ENCODE measurements at regions not wholly inside any gene's neighbourhood (a gene's known extent, or its start where the extent isn't known, plus 50 kb on each side); places are given as distances from the start of the nearest gene placed in this dataset.
"Not testable (repeated sequence)": the region's sequence is repeated elsewhere in the genome, so short reads cannot be mapped to it uniquely, and the experiment has no call there.

DNA sequence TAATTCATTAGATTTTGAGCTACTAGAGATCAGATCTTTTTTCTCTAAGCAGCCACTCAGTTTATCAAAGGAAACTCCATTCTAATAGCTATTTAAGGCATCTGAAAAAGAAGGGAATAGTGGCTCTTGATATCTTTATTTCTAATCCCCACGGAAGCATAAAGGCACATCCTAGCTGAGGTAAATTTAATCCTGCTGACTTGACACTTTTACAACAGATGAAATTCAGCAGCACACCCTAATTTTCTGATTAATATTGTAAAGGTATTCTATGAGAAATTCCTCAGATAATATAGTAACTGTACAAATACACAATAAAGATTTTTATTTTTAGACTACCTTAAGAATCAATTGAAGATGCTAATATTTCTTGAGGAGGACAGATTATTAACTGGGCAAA is 916.4 kb downstream of the TMTC2 start:
- ATAC-seq (ENCODE audit: low read depth) (no peak), DNase-seq (no peak)
- no peaks in the 10 kb centered on the region for H3K4me1 Mint-ChIP-seq
- H3K36me3 Mint-ChIP-seq (ENCODE audit: low read depth): no peaks in the 10 kb centered on the region
- intact Hi-C loops (cut with micrococcal nuclease): no loop called here
- no peak for TF ChIP-seq CTCF (IDR thresholded peaks at IDR 0.05)
- H3K4me3 Mint-ChIP-seq: no peak overlapping the region
- ChIA-PET POLR2A (no interaction called here), CTCF (no interaction called here)
- H3K27ac Mint-ChIP-seq: no peak overlapping the region
- H3K27me3 Mint-ChIP-seq: no peaks in the 10 kb centered on the region
- H3K9me3 Mint-ChIP-seq: peaks cover 19% of the 10 kb centered on the region

GRCh38 chr12:83575326-83575725 is 888.6 kb downstream of the TMTC2 start:
- Mint-ChIP-seq H3K4me3 (no peak overlapping the region), H3K36me3 (ENCODE audit: low read depth) (no peaks in the 10 kb centered on the region), H3K4me1 (no peaks in the 10 kb centered on the region), H3K9me3 (peaks cover 2% of the 10 kb centered on the region), H3K27me3 (no peaks in the 10 kb centered on the region), H3K27ac (no peak overlapping the region)
- intact Hi-C loops (cut with micrococcal nuclease): no loop called here
- POLR2A ChIA-PET: no interaction called here
- no peak for ATAC-seq (ENCODE audit: low read depth)
- CTCF ChIA-PET: no interaction called here
- no peak for TF ChIP-seq CTCF (IDR thresholded peaks at IDR 0.05)
- DNase-seq: no peak

DNA sequence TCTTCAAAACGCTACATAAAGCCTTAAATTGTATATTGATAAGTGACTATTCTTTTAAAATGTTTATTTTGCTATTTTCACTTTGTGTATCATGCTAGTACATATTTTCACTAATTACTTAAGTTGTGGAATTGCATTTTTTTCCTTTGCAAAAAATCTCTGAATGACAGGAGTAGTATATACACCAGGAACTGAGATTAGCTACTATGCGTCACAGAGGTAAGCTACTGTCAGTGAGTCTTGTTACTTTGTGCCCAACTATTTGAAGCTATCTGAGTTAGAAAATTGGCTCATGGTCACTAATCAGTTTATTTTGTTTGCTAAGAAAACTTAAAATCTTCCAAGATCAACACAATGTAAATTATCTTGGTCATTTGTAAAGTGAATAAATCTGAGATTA is 887.4 kb downstream of the TMTC2 start:
- H3K27me3 Mint-ChIP-seq: no peaks in the 10 kb centered on the region
- no peak for DNase-seq
- H3K9me3 Mint-ChIP-seq: peaks cover 5% of the 10 kb centered on the region
- no peaks in the 10 kb centered on the region for H3K36me3 Mint-ChIP-seq (ENCODE audit: low read depth)
- no peak overlapping the region for H3K4me3 Mint-ChIP-seq
- ChIA-PET CTCF (no interaction called here), POLR2A (no interaction called here)
- intact Hi-C loops (cut with micrococcal nuclease): no loop called here
- no peak for ATAC-seq (ENCODE audit: low read depth)
- H3K4me1 Mint-ChIP-seq: no peaks in the 10 kb centered on the region
- no peak overlapping the region for H3K27ac Mint-ChIP-seq
- no peak for TF ChIP-seq CTCF (IDR thresholded peaks at IDR 0.05)

DNA sequence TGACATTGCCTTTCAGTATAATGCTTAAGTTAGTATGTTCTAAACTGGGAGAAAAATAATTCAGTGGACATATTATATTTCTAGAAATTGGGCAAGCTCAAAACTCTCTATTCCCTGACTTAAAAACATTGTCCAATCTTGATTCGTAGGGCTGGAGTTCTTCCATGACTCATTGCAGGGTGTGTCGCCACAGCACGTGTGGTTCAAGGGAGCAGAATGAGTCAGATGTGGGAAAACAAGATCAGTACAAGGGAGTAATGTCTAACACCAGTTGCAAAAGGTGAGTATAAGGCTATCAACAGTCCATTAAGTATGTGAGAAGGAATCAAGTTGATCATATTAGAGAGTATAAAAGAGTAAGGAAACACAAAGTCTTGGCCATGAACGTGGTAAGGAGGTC is 887.0 kb downstream of the TMTC2 start:
- no peaks in the 10 kb centered on the region for H3K27me3 Mint-ChIP-seq
- H3K4me1 Mint-ChIP-seq: no peaks in the 10 kb centered on the region
- TF ChIP-seq CTCF (IDR thresholded peaks at IDR 0.05): no peak
- DNase-seq (no peak), ATAC-seq (ENCODE audit: low read depth) (no peak)
- H3K27ac Mint-ChIP-seq: no peak overlapping the region
- H3K9me3 Mint-ChIP-seq: peaks cover 5% of the 10 kb centered on the region
- H3K36me3 Mint-ChIP-seq (ENCODE audit: low read depth): no peaks in the 10 kb centered on the region
- POLR2A ChIA-PET: no interaction called here
- no peak overlapping the region for H3K4me3 Mint-ChIP-seq
- intact Hi-C loops (cut with micrococcal nuclease): no loop called here
- CTCF ChIA-PET: no interaction called here

- H3K27me3 Mint-ChIP-seq: no peaks in the 10 kb centered on the region
- H3K4me3 Mint-ChIP-seq: no peak overlapping the region
- ATAC-seq (ENCODE audit: low read depth) (no peak), DNase-seq (no peak)
- intact Hi-C loops (cut with micrococcal nuclease): no loop called here
- H3K9me3 Mint-ChIP-seq: peaks cover 4% of the 10 kb centered on the region
- no peaks in the 10 kb centered on the region for H3K36me3 Mint-ChIP-seq (ENCODE audit: low read depth)
- no peak for TF ChIP-seq CTCF (IDR thresholded peaks at IDR 0.05)
- ChIA-PET POLR2A (no interaction called here), CTCF (no interaction called here)
- H3K27ac Mint-ChIP-seq: no peak overlapping the region
- H3K4me1 Mint-ChIP-seq: no peaks in the 10 kb centered on the region
These were observed 872.9 kb downstream of the TMTC2 start for GRCh38 chr12:83559650-83560049.

DNA sequence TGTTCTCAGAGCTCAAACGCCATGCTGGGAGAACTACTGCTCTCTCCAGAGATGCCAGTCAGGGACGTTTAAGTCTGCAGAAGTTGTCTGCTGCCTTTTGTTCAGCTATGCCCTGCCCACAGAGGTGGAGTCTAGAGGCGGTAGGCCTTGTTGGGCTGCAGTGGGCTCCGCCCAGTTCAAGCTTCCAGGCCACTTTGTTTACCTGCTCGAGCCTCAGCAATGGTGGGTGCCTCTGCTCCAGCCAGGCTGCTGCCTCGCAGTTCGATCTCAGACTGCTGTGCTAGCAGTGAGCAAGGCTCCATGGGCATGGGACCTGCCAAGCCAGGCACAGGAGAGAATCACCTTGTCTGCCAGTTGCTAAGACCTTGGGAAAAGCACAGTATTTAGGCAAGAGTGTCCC is 869.3 kb downstream of the TMTC2 start:
- H3K27me3 Mint-ChIP-seq; H3K36me3 Mint-ChIP-seq (ENCODE audit: low read depth); intact Hi-C loops (cut with micrococcal nuclease); POLR2A ChIA-PET; CTCF ChIA-PET; H3K4me3 Mint-ChIP-seq; ATAC-seq (ENCODE audit: low read depth); DNase-seq; H3K4me1 Mint-ChIP-seq; H3K27ac Mint-ChIP-seq: not testable (repeated sequence)
- peaks cover 11% of the 10 kb centered on the region for H3K9me3 Mint-ChIP-seq

Data from activated B cell treated with CpG ODN at 0.5 μM for 24 hours (primary cell).